ENCODE measurements at regions not wholly inside any gene's neighbourhood (a gene's known extent, or its start where the extent isn't known, plus 50 kb on each side); places are given as distances from the start of the nearest gene placed in this dataset.

- Histone ChIP-seq H3K4me3 (ENCODE audit: low read length) (no peak overlapping the region), H3K9me3 (ENCODE audit: low read length) (no peaks in the 10 kb centered on the region), H3K36me3 (ENCODE audit: insufficient read depth, low read length) (no peaks in the 10 kb centered on the region), H2AFZ (ENCODE audit: low read depth, low read length) (no peak overlapping the region), H3K27ac (ENCODE audit: low read length) (peak overlapping the region; percentile 5), H3K4me2 (ENCODE audit: low read length) (no peak overlapping the region), H3K9ac (ENCODE audit: low read length) (no peak overlapping the region), H3K79me2 (replicated peaks; ENCODE audit: insufficient read depth, low read length) (no peaks in the 10 kb centered on the region), H3K27me3 (ENCODE audit: insufficient read depth, low read depth, low read length) (no peaks in the 10 kb centered on the region), H4K20me1 (ENCODE audit: insufficient read depth) (no peaks in the 10 kb centered on the region), H3F3A (ENCODE audit: insufficient read depth, low read length, poor library complexity, severe bottlenecking) (no peaks in the 10 kb centered on the region), H3K9me2 (ENCODE audit: insufficient read depth, low read length) (no peaks in the 10 kb centered on the region)
- no peak for TF ChIP-seq POLR2AphosphoS5 (IDR thresholded peaks at IDR 0.05)
- no peak for TF ChIP-seq EZH2 (IDR thresholded peaks at IDR 0.05; ENCODE audit: borderline replicate concordance, insufficient read depth, low read length, poor library complexity, severe bottlenecking)
- TF ChIP-seq RAD21 (conservative IDR thresholded peaks at IDR 0.05), result no peak
- no peak for TF ChIP-seq MXI1 (conservative IDR thresholded peaks at IDR 0.05; ENCODE audit: poor library complexity, severe bottlenecking)
- no peak for TF ChIP-seq CTCF (IDR thresholded peaks at IDR 0.05; ENCODE audit: poor library complexity, severe bottlenecking)
- no peak for TF ChIP-seq SMC3 (conservative IDR thresholded peaks at IDR 0.05; ENCODE audit: poor library complexity)
- no peak for TF ChIP-seq REST (IDR thresholded peaks at IDR 0.05; ENCODE audit: borderline replicate concordance)
- TF ChIP-seq EP300 (conservative IDR thresholded peaks at IDR 0.05; ENCODE audit: poor library complexity, severe bottlenecking), result no peak
Measured at GRCh38 chr3:70582803-70583202, 270.4 kb upstream of the MDFIC2 start.

- Histone ChIP-seq H3K9ac (ENCODE audit: low read length) (no peak overlapping the region), H3K9me3 (ENCODE audit: low read length) (no peaks in the 10 kb centered on the region), H3F3A (ENCODE audit: insufficient read depth, low read length, poor library complexity, severe bottlenecking) (no peaks in the 10 kb centered on the region), H3K36me3 (ENCODE audit: insufficient read depth, low read length) (no peaks in the 10 kb centered on the region), H3K4me3 (ENCODE audit: low read length) (no peak overlapping the region), H2AFZ (ENCODE audit: low read depth, low read length) (no peak overlapping the region), H4K20me1 (ENCODE audit: insufficient read depth) (no peaks in the 10 kb centered on the region), H3K27me3 (ENCODE audit: insufficient read depth, low read depth, low read length) (no peaks in the 10 kb centered on the region), H3K9me2 (ENCODE audit: insufficient read depth, low read length) (no peaks in the 10 kb centered on the region), H3K27ac (ENCODE audit: low read length) (no peak overlapping the region), H3K79me2 (replicated peaks; ENCODE audit: insufficient read depth, low read length) (no peaks in the 10 kb centered on the region), H3K4me2 (ENCODE audit: low read length) (no peak overlapping the region)
- TF ChIP-seq POLR2AphosphoS5 (IDR thresholded peaks at IDR 0.05), result no peak
- TF ChIP-seq RAD21 (conservative IDR thresholded peaks at IDR 0.05), result no peak
- no peak for TF ChIP-seq EP300 (conservative IDR thresholded peaks at IDR 0.05; ENCODE audit: poor library complexity, severe bottlenecking)
Measured at GRCh38 chr3:70580021-70580420, 267.6 kb upstream of the MDFIC2 start.

- Histone ChIP-seq H4K20me1 (ENCODE audit: insufficient read depth) (no peaks in the 10 kb centered on the region), H2AFZ (ENCODE audit: low read depth, low read length) (no peak overlapping the region), H3K9me3 (ENCODE audit: low read length) (no peaks in the 10 kb centered on the region), H3K79me2 (replicated peaks; ENCODE audit: insufficient read depth, low read length) (no peaks in the 10 kb centered on the region), H3K4me2 (ENCODE audit: low read length) (no peak overlapping the region), H3K9me2 (ENCODE audit: insufficient read depth, low read length) (no peaks in the 10 kb centered on the region), H3K9ac (ENCODE audit: low read length) (no peak overlapping the region), H3K27ac (ENCODE audit: low read length) (no peak overlapping the region), H3K36me3 (ENCODE audit: insufficient read depth, low read length) (no peaks in the 10 kb centered on the region), H3K27me3 (ENCODE audit: insufficient read depth, low read depth, low read length) (no peaks in the 10 kb centered on the region), H3K4me3 (ENCODE audit: low read length) (no peak overlapping the region), H3F3A (ENCODE audit: insufficient read depth, low read length, poor library complexity, severe bottlenecking) (no peaks in the 10 kb centered on the region)
- TF ChIP-seq MXI1 (conservative IDR thresholded peaks at IDR 0.05; ENCODE audit: poor library complexity, severe bottlenecking) (no peak), POLR2AphosphoS5 (IDR thresholded peaks at IDR 0.05) (no peak), CTCF (IDR thresholded peaks at IDR 0.05; ENCODE audit: poor library complexity, severe bottlenecking) (no peak), EZH2 (IDR thresholded peaks at IDR 0.05; ENCODE audit: borderline replicate concordance, insufficient read depth, low read length, poor library complexity, severe bottlenecking) (no peak)
Measured at GRCh38 chr3:70571696-70572095, 259.3 kb upstream of the MDFIC2 start.

All from neural cell (in vitro differentiated cells).